RWPE1 (cell line): ENCODE measurements at regions not wholly inside any gene's neighbourhood (a gene's known extent, or its start where the extent isn't known, plus 50 kb on each side); places are given as distances from the start of the nearest gene placed in this dataset.
"Not testable (repeated sequence)": the region's sequence is repeated elsewhere in the genome, so short reads cannot be mapped to it uniquely, and the experiment has no call there.

Source experiments
- CTCF ChIA-PET: fragments of 350-600 bp; sonication (Branson Sonifier 250); formaldehyde crosslinking; extraction: SDS; loops from one replicate; lab custom pipeline; 2021; lab: Yijun Ruan, JAX
- POLR2A ChIA-PET: fragments of 400-600 bp; formaldehyde crosslinking; extraction: SDS; loops from one replicate; lab custom pipeline; 2020; ENCODE audit warnings: antibody characterized with exemption; ENCODE audit not compliant: low non-redundant PET; lab: Yijun Ruan, JAX
- DNase-seq: peaks from one replicate; pipeline ENCODE4 v3.0.0; 2012; ENCODE audit warnings: low spot score
- H3K27ac ChIP-seq: fragments of 450-650 bp; 2 replicates; pipeline ENCODE4 v1.5.1; 2017
- CTCF ChIP-seq: fragments of 450-650 bp; conservative IDR thresholded peaks from 2 replicates; pipeline ENCODE4 v1.5.1; 2017; ENCODE audit warnings: low read depth, mild to moderate bottlenecking

- POLR2A ChIA-PET = no interaction called here
- no peak for TF ChIP-seq CTCF
- DNase-seq = no peak
- CTCF ChIA-PET = interaction anchor here (0.5 to 0.7 kb wide), 4 partner anchors 12 to 865 kb away, joined by 3 to 8 read pairs (median 4); no protein-coding TSS in a partner anchor
- no peak overlapping the region for H3K27ac ChIP-seq
These were observed 176.1 kb downstream of the TM9SF2 start for GRCh38 chr13:99677116-99677951.

GRCh38 chr13:99671746-99672145, 170.5 kb downstream of the TM9SF2 start:
- POLR2A ChIA-PET = no interaction called here
- TF ChIP-seq CTCF = no peak
- CTCF ChIA-PET = interaction anchor here (0.5 to 0.6 kb wide), 2 partner anchors 805 to 1955 kb away, joined by 3 to 4 read pairs; no protein-coding TSS in a partner anchor
- no peak overlapping the region for H3K27ac ChIP-seq
- no peak for DNase-seq

GRCh38 chr13:99669096-99669495, 167.8 kb downstream of the TM9SF2 start:
- POLR2A ChIA-PET, H3K27ac ChIP-seq, DNase-seq: not testable (repeated sequence)
- CTCF ChIA-PET = interaction anchor here (2.1 kb wide), 1 partner anchor 13 kb away, joined by 9 read pairs; no protein-coding TSS in a partner anchor

GRCh38 chr13:99666146-99666805, 165.0 kb downstream of the TM9SF2 start:
- no peak overlapping the region for H3K27ac ChIP-seq
- POLR2A ChIA-PET = no interaction called here
- CTCF ChIA-PET = interaction anchor here (0.7 kb wide), 2 partner anchors 41 to 293 kb away, joined by 3 to 4 read pairs; no protein-coding TSS in a partner anchor
- no peak for TF ChIP-seq CTCF
- DNase-seq = no peak

- ChIA-PET CTCF (interaction anchor here (0.6 to 0.7 kb wide), 4 partner anchors 41 to 294 kb away, joined by 3 to 4 read pairs (median 4); no protein-coding TSS in a partner anchor), POLR2A (no interaction called here)
- TF ChIP-seq CTCF = no peak
- no peak overlapping the region for H3K27ac ChIP-seq
- DNase-seq = no peak
These were observed 164.4 kb downstream of the TM9SF2 start for GRCh38 chr13:99665711-99666110.

GRCh38 chr13:99663908-99664307, 162.6 kb downstream of the TM9SF2 start:
- no peak for DNase-seq
- ChIA-PET POLR2A (no interaction called here), CTCF (no interaction called here)
- no peak overlapping the region for H3K27ac ChIP-seq
- TF ChIP-seq CTCF = no peak
